Endodermal cell (in vitro differentiated cells): ENCODE measurements at regions not wholly inside any gene's neighbourhood (a gene's known extent, or its start where the extent isn't known, plus 50 kb on each side); places are given as distances from the start of the nearest gene placed in this dataset.

Source experiments
- DNase-seq: peaks from one replicate; pipeline ENCODE4 v3.0.0-alpha.2; 2017
- H3K27ac ChIP-seq: 2 replicates; pipeline ENCODE4 v1.5.1; 2013; ENCODE audit warnings: mild to moderate bottlenecking, low read depth, low read length, moderate library complexity
- H3K27me3 ChIP-seq: 2 replicates; pipeline ENCODE4 v1.6.1; 2013; ENCODE audit warnings: mild to moderate bottlenecking, low read length, moderate library complexity; ENCODE audit not compliant: insufficient read depth, control insufficient read depth, poor library complexity, severe bottlenecking
- H3K36me3 ChIP-seq: 2 replicates; pipeline ENCODE4 v1.7.0; 2013; ENCODE audit warnings: mild to moderate bottlenecking, low read length, moderate library complexity; ENCODE audit not compliant: control insufficient read depth, insufficient read depth
- H3K4me1 ChIP-seq: one replicate; pipeline ENCODE4 v1.7.0; 2013; ENCODE audit warnings: low read length; ENCODE audit not compliant: control insufficient read depth, insufficient read depth
- H3K4me3 ChIP-seq: 2 replicates; pipeline ENCODE4 v1.5.1; 2013; ENCODE audit warnings: mild to moderate bottlenecking, low read length, moderate library complexity
- H3K9ac ChIP-seq: 2 replicates; pipeline ENCODE4 v1.6.1; 2013; ENCODE audit warnings: mild to moderate bottlenecking, low read length, moderate library complexity; ENCODE audit not compliant: poor library complexity, severe bottlenecking; ENCODE audit errors: extremely low read depth
- H3K9me3 ChIP-seq: 2 replicates; pipeline ENCODE4 v1.6.1; 2013; ENCODE audit warnings: mild to moderate bottlenecking, low read length, moderate library complexity; ENCODE audit not compliant: control insufficient read depth
- H3K27ac Mint-ChIP-seq: 2 replicates; pipeline ENCODE4 v1.8.0; 2020; ENCODE audit warnings: mixed read lengths
- H3K27me3 Mint-ChIP-seq: 2 replicates; pipeline ENCODE4 v1.8.0; 2021; ENCODE audit warnings: mild to moderate bottlenecking, mixed read lengths; ENCODE audit not compliant: insufficient read depth
- H3K36me3 Mint-ChIP-seq: 2 replicates; pipeline ENCODE4 v1.8.0; 2020; ENCODE audit warnings: low read depth, mixed read lengths
- H3K4me1 Mint-ChIP-seq: 2 replicates; pipeline ENCODE4 v1.8.0; 2020; ENCODE audit warnings: mixed read lengths
- H3K4me3 Mint-ChIP-seq: 2 replicates; pipeline ENCODE4 v1.8.0; 2020; ENCODE audit warnings: mild to moderate bottlenecking, moderate library complexity, mixed read lengths
- H3K9me3 Mint-ChIP-seq: 2 replicates; pipeline ENCODE4 v1.8.0; 2020; ENCODE audit warnings: mild to moderate bottlenecking, mixed read lengths
- WGBS, 2 experiments: methylation state at CpG; one replicate each; pipeline versions ENCODE4 v1.1.5 to v1.1.7; 2013; ENCODE audit warnings: missing lambda C conversion rate in 2 of 2, mixed read lengths in 1 of 2; ENCODE audit not compliant: insufficient coverage in 1 of 2, insufficient read length in 1 of 2; 5-methylcytosine and 5-hydroxymethylcytosine counted together
- TF ChIP-seq, protein P1 (sequence below): fragments of 200-600 bp; sonication (generic); conservative IDR thresholded peaks from 2 replicates; pipeline ENCODE4 v1.5.0; 2021; ENCODE audit warnings: antibody characterized with exemption, mild to moderate bottlenecking

DNA sequence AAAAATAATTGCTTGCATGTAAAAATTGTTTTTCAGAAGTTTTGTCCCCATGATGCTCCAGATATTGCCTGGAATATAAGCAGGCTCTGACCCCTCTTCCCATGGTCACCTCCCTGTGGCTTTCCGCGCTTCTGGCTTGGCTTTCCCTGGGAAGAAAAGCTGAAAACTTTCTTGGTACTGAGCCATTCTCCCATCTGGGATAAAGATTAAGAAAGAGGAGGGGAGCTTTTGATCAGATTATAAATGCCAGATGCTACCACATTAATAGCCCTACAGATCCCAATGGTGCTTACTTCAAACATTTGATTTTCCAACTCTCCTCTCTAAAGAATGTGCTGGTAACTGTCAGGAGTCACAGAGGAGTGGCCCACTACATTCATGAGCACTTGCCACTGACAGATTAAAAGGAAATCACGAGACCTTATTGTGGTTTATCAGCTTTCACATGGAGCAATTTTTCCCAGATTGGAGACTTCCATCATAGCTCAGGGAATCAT is 54.4 kb upstream of the GAB1 start:
- no peak for DNase-seq
- no peaks in the 10 kb centered on the region for H3K9me3 ChIP-seq
- H3K9ac ChIP-seq, result no peak overlapping the region
- TF ChIP-seq, protein P1, sequence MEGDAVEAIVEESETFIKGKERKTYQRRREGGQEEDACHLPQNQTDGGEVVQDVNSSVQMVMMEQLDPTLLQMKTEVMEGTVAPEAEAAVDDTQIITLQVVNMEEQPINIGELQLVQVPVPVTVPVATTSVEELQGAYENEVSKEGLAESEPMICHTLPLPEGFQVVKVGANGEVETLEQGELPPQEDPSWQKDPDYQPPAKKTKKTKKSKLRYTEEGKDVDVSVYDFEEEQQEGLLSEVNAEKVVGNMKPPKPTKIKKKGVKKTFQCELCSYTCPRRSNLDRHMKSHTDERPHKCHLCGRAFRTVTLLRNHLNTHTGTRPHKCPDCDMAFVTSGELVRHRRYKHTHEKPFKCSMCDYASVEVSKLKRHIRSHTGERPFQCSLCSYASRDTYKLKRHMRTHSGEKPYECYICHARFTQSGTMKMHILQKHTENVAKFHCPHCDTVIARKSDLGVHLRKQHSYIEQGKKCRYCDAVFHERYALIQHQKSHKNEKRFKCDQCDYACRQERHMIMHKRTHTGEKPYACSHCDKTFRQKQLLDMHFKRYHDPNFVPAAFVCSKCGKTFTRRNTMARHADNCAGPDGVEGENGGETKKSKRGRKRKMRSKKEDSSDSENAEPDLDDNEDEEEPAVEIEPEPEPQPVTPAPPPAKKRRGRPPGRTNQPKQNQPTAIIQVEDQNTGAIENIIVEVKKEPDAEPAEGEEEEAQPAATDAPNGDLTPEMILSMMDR, result no peak
- no peaks in the 10 kb centered on the region for H3K27me3 ChIP-seq
- no peak overlapping the region for H3K27ac ChIP-seq
- H3K27ac Mint-ChIP-seq, result no peak overlapping the region
- H3K9me3 Mint-ChIP-seq, result no peaks in the 10 kb centered on the region
- H3K27me3 Mint-ChIP-seq, result no peaks in the 10 kb centered on the region
- H3K36me3 ChIP-seq, result no peaks in the 10 kb centered on the region
- H3K4me1 ChIP-seq, result no peaks in the 10 kb centered on the region
- H3K4me3 Mint-ChIP-seq, result no peak overlapping the region
- H3K4me3 ChIP-seq, result no peak overlapping the region
- 90 to 92% methylated on average over 1 to 3 of the region's 3 CpGs for WGBS, 2 experiments
- H3K4me1 Mint-ChIP-seq, result peaks cover 3% of the 10 kb centered on the region
- H3K36me3 Mint-ChIP-seq, result no peaks in the 10 kb centered on the region

DNA sequence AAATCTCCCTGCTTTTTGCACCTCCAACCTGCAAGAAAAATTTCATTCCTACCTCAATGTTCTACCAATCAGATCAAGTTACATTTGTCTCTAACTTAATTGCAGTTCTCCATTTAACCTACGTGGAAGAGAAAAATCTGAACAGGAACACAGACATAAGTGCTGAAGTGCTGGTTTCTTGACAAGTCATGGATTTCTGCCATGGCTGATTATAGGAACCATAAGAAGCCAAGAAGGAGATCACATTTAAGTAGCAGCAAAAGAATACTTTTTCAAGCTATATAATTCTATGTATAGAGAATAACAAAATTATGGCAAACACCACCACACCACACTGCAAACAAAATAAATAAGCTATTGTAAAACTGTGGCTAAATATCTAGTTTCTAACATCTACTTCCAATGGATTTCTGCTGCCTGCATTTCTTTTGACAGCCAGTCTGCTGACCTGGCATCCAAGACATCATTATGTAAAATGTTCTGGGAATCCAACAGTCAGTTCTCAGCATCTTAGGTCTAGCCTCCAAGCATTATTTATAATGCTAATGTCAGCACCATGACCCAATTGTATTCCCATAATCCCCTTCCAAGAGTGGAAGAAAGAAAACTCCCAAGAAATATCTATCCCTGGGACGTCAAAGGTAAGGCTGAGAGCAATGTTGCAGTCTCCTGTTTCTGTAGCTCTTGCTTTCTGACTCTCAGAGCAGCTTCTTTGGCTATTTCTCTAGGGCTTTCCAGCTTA is 50.8 kb upstream of the GAB1 start:
- no peaks in the 10 kb centered on the region for H3K9me3 Mint-ChIP-seq
- Histone ChIP-seq H3K4me3 (no peak overlapping the region), H3K36me3 (no peaks in the 10 kb centered on the region), H3K4me1 (no peaks in the 10 kb centered on the region), H3K9ac (no peak overlapping the region), H3K27me3 (no peaks in the 10 kb centered on the region), H3K27ac (no peak overlapping the region), H3K9me3 (no peaks in the 10 kb centered on the region)
- no peak for DNase-seq
- no peaks in the 10 kb centered on the region for H3K36me3 Mint-ChIP-seq
- H3K4me1 Mint-ChIP-seq, result peaks cover 3% of the 10 kb centered on the region
- no peak overlapping the region for H3K27ac Mint-ChIP-seq
- no peaks in the 10 kb centered on the region for H3K27me3 Mint-ChIP-seq
- TF ChIP-seq, protein P1, result no peak
- 53 to 66% methylated on average over 2 of the region's 2 CpGs for WGBS, 2 experiments
- no peak overlapping the region for H3K4me3 Mint-ChIP-seq

DNA sequence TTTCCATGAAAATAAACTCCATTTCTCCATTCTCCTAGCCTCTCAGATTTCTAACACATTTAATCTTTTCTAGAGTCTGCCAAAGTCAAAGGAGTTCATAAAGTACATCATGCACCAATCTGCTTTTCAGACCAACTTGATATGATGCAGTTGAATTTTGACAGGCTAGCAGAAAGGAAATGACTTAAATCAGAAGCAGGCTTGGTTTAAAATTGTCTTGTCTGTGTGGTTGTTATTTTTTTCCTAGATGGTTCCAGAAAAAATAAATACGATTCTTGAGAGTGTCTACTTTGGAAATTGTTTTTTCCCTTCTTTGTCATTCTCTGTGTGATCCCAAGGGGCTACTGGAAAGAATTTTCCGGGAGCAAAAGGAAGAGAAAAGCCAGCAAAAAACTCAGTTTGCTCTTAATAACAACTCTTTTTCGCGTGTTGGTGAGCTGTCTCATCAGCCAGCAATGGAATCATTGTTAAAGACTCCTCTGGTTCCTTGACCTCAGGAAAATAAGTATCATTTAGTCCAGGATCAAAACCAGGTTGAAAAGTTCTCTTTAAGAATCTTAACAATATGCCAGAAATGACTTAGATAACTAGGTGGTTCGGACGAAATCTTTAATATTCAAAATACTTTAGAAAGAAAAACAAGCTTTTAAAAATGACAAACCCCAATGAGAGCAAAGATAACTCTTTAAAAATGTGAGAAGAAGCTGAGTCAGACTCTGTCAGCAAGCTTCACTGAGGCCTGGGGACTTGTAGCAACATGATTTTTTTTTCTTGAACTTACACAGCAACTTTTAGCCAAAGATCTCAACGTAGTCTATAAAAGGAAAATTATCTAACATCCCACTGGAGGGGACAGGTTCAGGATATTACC is 49.7 kb upstream of the GAB1 start:
- Mint-ChIP-seq H3K4me3 (no peak overlapping the region), H3K4me1 (peaks cover 3% of the 10 kb centered on the region), H3K9me3 (no peaks in the 10 kb centered on the region), H3K36me3 (no peaks in the 10 kb centered on the region), H3K27me3 (no peaks in the 10 kb centered on the region), H3K27ac (no peak overlapping the region)
- peak overlapping the region; percentile 2 for H3K27ac ChIP-seq
- TF ChIP-seq, protein P1, result no peak
- 76 to 85% methylated on average over 5 to 7 of the region's 7 CpGs for WGBS, 2 experiments
- no peak for DNase-seq
- no peak overlapping the region for H3K4me3 ChIP-seq
- H3K27me3 ChIP-seq, result no peaks in the 10 kb centered on the region
- H3K4me1 ChIP-seq, result no peaks in the 10 kb centered on the region
- H3K9ac ChIP-seq, result no peak overlapping the region
- no peaks in the 10 kb centered on the region for H3K36me3 ChIP-seq
- H3K9me3 ChIP-seq, result no peaks in the 10 kb centered on the region
